ENCODE measurements at regions not wholly inside any gene's neighbourhood (a gene's known extent, or its start where the extent isn't known, plus 50 kb on each side); places are given as distances from the start of the nearest gene placed in this dataset.

DNA sequence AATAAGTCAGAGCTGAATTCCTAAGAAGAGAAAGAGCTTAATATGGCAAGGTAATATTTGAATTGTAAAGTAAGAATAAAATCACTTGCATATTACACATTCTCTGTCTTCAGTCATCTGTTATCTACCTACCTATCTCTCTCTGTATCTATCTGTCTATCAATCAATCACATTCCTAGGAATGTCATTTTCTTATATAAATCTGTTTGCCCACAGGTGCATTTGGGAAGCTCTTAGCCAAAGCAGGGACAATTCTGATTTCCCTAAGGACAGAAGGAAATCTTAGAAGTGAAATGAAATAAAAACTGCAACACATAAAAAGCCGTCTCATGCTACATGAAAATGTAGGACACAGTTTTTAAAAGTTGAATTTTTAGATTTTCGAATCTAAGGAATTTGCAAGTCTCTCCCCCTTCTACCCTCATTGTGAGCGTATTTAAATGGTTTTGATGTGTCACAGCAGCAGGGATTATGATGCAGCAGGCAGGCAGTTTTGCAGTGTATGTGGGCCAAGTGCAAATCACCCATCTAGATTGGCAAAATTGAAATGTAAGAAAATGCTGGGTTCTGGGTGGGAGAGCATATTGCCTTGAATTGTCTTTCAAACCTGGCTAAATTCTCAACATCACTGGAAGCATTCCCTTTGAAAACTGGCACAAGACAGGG is 155.7 kb downstream of the ACER2 start:
- no peaks in the 10 kb centered on the region for H3K27me3 ChIP-seq
- TF ChIP-seq, protein P1, sequence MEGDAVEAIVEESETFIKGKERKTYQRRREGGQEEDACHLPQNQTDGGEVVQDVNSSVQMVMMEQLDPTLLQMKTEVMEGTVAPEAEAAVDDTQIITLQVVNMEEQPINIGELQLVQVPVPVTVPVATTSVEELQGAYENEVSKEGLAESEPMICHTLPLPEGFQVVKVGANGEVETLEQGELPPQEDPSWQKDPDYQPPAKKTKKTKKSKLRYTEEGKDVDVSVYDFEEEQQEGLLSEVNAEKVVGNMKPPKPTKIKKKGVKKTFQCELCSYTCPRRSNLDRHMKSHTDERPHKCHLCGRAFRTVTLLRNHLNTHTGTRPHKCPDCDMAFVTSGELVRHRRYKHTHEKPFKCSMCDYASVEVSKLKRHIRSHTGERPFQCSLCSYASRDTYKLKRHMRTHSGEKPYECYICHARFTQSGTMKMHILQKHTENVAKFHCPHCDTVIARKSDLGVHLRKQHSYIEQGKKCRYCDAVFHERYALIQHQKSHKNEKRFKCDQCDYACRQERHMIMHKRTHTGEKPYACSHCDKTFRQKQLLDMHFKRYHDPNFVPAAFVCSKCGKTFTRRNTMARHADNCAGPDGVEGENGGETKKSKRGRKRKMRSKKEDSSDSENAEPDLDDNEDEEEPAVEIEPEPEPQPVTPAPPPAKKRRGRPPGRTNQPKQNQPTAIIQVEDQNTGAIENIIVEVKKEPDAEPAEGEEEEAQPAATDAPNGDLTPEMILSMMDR (IDR thresholded peaks at IDR 0.05): no peak
- ATAC-seq: no peak
- H3K27ac ChIP-seq: no peak overlapping the region
- intact Hi-C loops (cut with DNase I): no loop called here
- H3K9me3 ChIP-seq: no peaks in the 10 kb centered on the region
- H3K4me3 ChIP-seq: no peak overlapping the region
- DNase-seq: no peak
- H3K36me3 ChIP-seq: no peaks in the 10 kb centered on the region
- no peaks in the 10 kb centered on the region for H3K4me1 ChIP-seq

GRCh38 chr9:19555214-19555613 is 146.4 kb downstream of the ACER2 start:
- H3K4me1 ChIP-seq: no peaks in the 10 kb centered on the region
- no peak overlapping the region for H3K4me3 ChIP-seq
- H3K9me3 ChIP-seq: no peaks in the 10 kb centered on the region
- no peaks in the 10 kb centered on the region for H3K36me3 ChIP-seq
- no peak overlapping the region for H3K27ac ChIP-seq
- intact Hi-C loops (cut with DNase I): no loop called here
- H3K27me3 ChIP-seq: no peaks in the 10 kb centered on the region
- ATAC-seq: no peak
- TF ChIP-seq, protein P1 (IDR thresholded peaks at IDR 0.05): no peak
- DNase-seq: no peak

GRCh38 chr9:19554529-19554928 is 145.7 kb downstream of the ACER2 start:
- Histone ChIP-seq H3K36me3 (no peaks in the 10 kb centered on the region), H3K4me1 (no peaks in the 10 kb centered on the region), H3K4me3 (no peak overlapping the region), H3K9me3 (no peaks in the 10 kb centered on the region), H3K27ac (no peak overlapping the region), H3K27me3 (no peaks in the 10 kb centered on the region)
- TF ChIP-seq, protein P1 (IDR thresholded peaks at IDR 0.05): no peak
- intact Hi-C loops (cut with DNase I): no loop called here
- ATAC-seq: no peak
- DNase-seq: no peak

- Histone ChIP-seq H3K27me3 (no peaks in the 10 kb centered on the region), H3K4me3 (no peak overlapping the region), H3K36me3 (no peaks in the 10 kb centered on the region), H3K9me3 (no peaks in the 10 kb centered on the region), H3K4me1 (no peaks in the 10 kb centered on the region), H3K27ac (no peak overlapping the region)
- TF ChIP-seq, protein P1 (IDR thresholded peaks at IDR 0.05): no peak
- DNase-seq: no peak
- ATAC-seq: no peak
- intact Hi-C loops (cut with DNase I): no loop called here
Observed at GRCh38 chr9:19553441-19553840, 144.6 kb downstream of the ACER2 start.

GRCh38 chr9:19552282-19553105 is 143.7 kb downstream of the ACER2 start:
- no peak for ATAC-seq
- H3K36me3 ChIP-seq: no peaks in the 10 kb centered on the region
- H3K27ac ChIP-seq: no peak overlapping the region
- TF ChIP-seq, protein P1 (IDR thresholded peaks at IDR 0.05): no peak
- no peaks in the 10 kb centered on the region for H3K9me3 ChIP-seq
- H3K4me3 ChIP-seq: no peak overlapping the region
- intact Hi-C loops (cut with DNase I): no loop called here
- no peaks in the 10 kb centered on the region for H3K27me3 ChIP-seq
- no peaks in the 10 kb centered on the region for H3K4me1 ChIP-seq
- DNase-seq: no peak
